ENCODE measurements at regions not wholly inside any gene's neighbourhood (a gene's known extent, or its start where the extent isn't known, plus 50 kb on each side); places are given as distances from the start of the nearest gene placed in this dataset.

DNA sequence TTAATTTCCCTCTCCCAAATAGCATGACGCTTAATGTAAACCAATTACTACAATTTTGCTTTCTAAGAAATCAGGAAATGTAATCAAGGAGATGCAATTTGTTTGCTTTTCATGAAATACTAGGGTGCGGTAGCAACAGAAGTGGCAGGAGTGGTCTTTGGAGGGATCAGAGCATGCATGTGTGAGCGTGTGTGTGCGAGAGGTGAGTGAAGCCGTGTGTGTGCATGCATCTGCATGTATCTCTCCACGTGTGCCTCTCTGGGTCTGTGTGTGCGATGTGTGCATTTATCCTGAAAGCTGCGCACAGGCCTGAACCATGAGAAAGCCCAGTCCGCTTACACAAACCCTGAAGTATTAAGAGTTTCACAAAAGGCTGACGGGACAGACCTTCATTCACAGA is 249.8 kb upstream of the C1orf174 start:
- no peak for TF ChIP-seq EZH2phosphoT487 (IDR thresholded peaks at IDR 0.05; ENCODE audit: low read depth)
- TF ChIP-seq, protein P1, sequence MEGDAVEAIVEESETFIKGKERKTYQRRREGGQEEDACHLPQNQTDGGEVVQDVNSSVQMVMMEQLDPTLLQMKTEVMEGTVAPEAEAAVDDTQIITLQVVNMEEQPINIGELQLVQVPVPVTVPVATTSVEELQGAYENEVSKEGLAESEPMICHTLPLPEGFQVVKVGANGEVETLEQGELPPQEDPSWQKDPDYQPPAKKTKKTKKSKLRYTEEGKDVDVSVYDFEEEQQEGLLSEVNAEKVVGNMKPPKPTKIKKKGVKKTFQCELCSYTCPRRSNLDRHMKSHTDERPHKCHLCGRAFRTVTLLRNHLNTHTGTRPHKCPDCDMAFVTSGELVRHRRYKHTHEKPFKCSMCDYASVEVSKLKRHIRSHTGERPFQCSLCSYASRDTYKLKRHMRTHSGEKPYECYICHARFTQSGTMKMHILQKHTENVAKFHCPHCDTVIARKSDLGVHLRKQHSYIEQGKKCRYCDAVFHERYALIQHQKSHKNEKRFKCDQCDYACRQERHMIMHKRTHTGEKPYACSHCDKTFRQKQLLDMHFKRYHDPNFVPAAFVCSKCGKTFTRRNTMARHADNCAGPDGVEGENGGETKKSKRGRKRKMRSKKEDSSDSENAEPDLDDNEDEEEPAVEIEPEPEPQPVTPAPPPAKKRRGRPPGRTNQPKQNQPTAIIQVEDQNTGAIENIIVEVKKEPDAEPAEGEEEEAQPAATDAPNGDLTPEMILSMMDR (IDR thresholded peaks at IDR 0.05; ENCODE audit: low read depth, low read length): no peak
